IMR-90 (cell line): ENCODE measurements at regions not wholly inside any gene's neighbourhood (a gene's known extent, or its start where the extent isn't known, plus 50 kb on each side); places are given as distances from the start of the nearest gene placed in this dataset.

Source experiments
- ATAC-seq: fragments of 200-7000 bp; cut with Tn5 transposase; 2 replicates; pipeline ENCODE4 v1.9.1; 2020; ENCODE audit warnings: low read depth, mild to moderate bottlenecking, moderate library complexity
- BruUV-seq: library from RNA; stranded (reverse); fragments of 400-500 nt; replicated peaks from 2 replicates; lab custom pipeline; 2021; lab: Mats Ljungman, UMichigan
- CTCF ChIA-PET: fragments of 300-600 bp; formaldehyde crosslinking; extraction: SDS; loops from one replicate; lab custom pipeline; 2021; ENCODE audit warnings: antibody characterized with exemption; lab: Yijun Ruan, JAX
- POLR2A ChIA-PET: fragments of 300-600 bp; sonication (Branson Sonifier 250); formaldehyde crosslinking; loops from one replicate; lab custom pipeline; 2022; ENCODE audit warnings: antibody characterized with exemption; ENCODE audit not compliant: unreplicated experiment; lab: Charles Lee
- DNase-seq: peaks from one replicate; pipeline ENCODE4 v3.0.0; 2013
- H2AFZ ChIP-seq: replicated peaks from 2 replicates; pipeline ENCODE3; 2013; ENCODE audit warnings: low read length, mild to moderate bottlenecking; ENCODE audit not compliant: poor library complexity
- H2AK5ac ChIP-seq: 2 replicates; pipeline ENCODE4 v1.6.1; 2013; ENCODE audit warnings: low read depth, low read length, inconsistent platforms
- H2AK9ac ChIP-seq: replicated peaks from 2 replicates; pipeline ENCODE3; 2013; ENCODE audit warnings: mild to moderate bottlenecking, low read depth, low read length, moderate library complexity; ENCODE audit not compliant: poor library complexity
- H2BK120ac ChIP-seq: 2 replicates; pipeline ENCODE4 v1.6.1; 2013; ENCODE audit warnings: low read depth, low read length, inconsistent platforms
- H2BK15ac ChIP-seq: 3 replicates; pipeline ENCODE4 v1.6.1; 2013; ENCODE audit warnings: low read depth, low read length, inconsistent platforms
- H2BK20ac ChIP-seq: 2 replicates; pipeline ENCODE4 v1.6.1; 2013; ENCODE audit warnings: low read depth, mild to moderate bottlenecking, inconsistent platforms, low read length, moderate library complexity
- H2BK5ac ChIP-seq: 2 replicates; pipeline ENCODE4 v1.6.1; 2013; ENCODE audit warnings: mild to moderate bottlenecking, low read depth, low read length, inconsistent platforms; ENCODE audit not compliant: poor library complexity, severe bottlenecking
- H3K14ac ChIP-seq: replicated peaks from 2 replicates; pipeline ENCODE4 v1.6.1; 2013; ENCODE audit warnings: low read depth, low read length, inconsistent platforms
- H3K18ac ChIP-seq: 2 replicates; pipeline ENCODE4 v1.6.1; 2013; ENCODE audit warnings: low read depth, low read length, control low read depth
- H3K23ac ChIP-seq: 2 replicates; pipeline ENCODE4 v1.6.1; 2013; ENCODE audit warnings: low read depth, low read length, inconsistent platforms
- H3K27ac ChIP-seq: 2 replicates; pipeline ENCODE4 v1.5.1; 2013; ENCODE audit warnings: mild to moderate bottlenecking, control low read depth, low read length; ENCODE audit not compliant: insufficient read depth
- H3K27me3 ChIP-seq: 2 replicates; pipeline ENCODE4 v1.6.1; 2013; ENCODE audit warnings: low read length; ENCODE audit not compliant: control insufficient read depth, insufficient read depth
- H3K36me3 ChIP-seq: 2 replicates; pipeline ENCODE4 v1.6.1; 2013; ENCODE audit warnings: low read length, mixed read lengths; ENCODE audit not compliant: control insufficient read depth, insufficient read depth
- H3K4ac ChIP-seq: 2 replicates; pipeline ENCODE4 v1.6.1; 2013; ENCODE audit warnings: low read depth, low read length, inconsistent platforms
- H3K4me1 ChIP-seq: 2 replicates; pipeline ENCODE4 v1.6.1; 2013; ENCODE audit warnings: low read length, mixed read lengths; ENCODE audit not compliant: control insufficient read depth, insufficient read depth
- H3K4me2 ChIP-seq: 2 replicates; pipeline ENCODE4 v1.6.1; 2013; ENCODE audit warnings: low read depth, mild to moderate bottlenecking, control low read depth, low read length, moderate library complexity
- H3K4me3 ChIP-seq: 2 replicates; pipeline ENCODE4 v1.5.1; 2013; ENCODE audit warnings: low read depth, mild to moderate bottlenecking, control low read depth, low read length, moderate library complexity; ENCODE audit not compliant: insufficient read depth
- H3K56ac ChIP-seq: 2 replicates; pipeline ENCODE4 v1.6.1; 2013; ENCODE audit warnings: low read length, inconsistent platforms; ENCODE audit not compliant: insufficient read depth; ENCODE audit errors: extremely low read depth
- H3K79me1 ChIP-seq, 2 experiments: 2 replicates each; pipeline ENCODE4 v1.6.1; 2013; ENCODE audit warnings: low read length in 2 of 2, inconsistent platforms in 1 of 2, low read depth in 1 of 2
- H3K9ac ChIP-seq: 2 replicates; pipeline ENCODE4 v1.6.1; 2013; ENCODE audit warnings: low read depth, low read length, control low read depth
- H3K9me1 ChIP-seq: 2 replicates; pipeline ENCODE4 v1.6.1; 2013; ENCODE audit warnings: low read length, inconsistent platforms; ENCODE audit not compliant: insufficient read depth
- H3K9me3 ChIP-seq: 2 replicates; pipeline ENCODE4 v1.6.1; 2013; ENCODE audit warnings: low read length; ENCODE audit not compliant: control insufficient read depth, insufficient read depth
- H4K20me1 ChIP-seq: 2 replicates; pipeline ENCODE4 v1.6.1; 2013; ENCODE audit warnings: low read length, inconsistent platforms; ENCODE audit not compliant: insufficient read depth
- H4K5ac ChIP-seq: 2 replicates; pipeline ENCODE4 v1.6.1; 2013; ENCODE audit warnings: mild to moderate bottlenecking, low read depth, low read length, control low read depth
- H4K8ac ChIP-seq, 2 experiments: 2 replicates each; pipeline ENCODE4 v1.6.1; 2013; ENCODE audit warnings: low read depth in 2 of 2, low read length in 2 of 2, control low read depth in 1 of 2, inconsistent platforms in 1 of 2
- H4K91ac ChIP-seq: 2 replicates; pipeline ENCODE4 v1.6.1; 2013; ENCODE audit warnings: low read depth, low read length, inconsistent platforms; ENCODE audit not compliant: insufficient read depth
- BHLHE40 ChIP-seq: fragments of 150-350 bp; IDR thresholded peaks from 2 replicates; pipeline ENCODE4 v1.6.1; 2016; ENCODE audit warnings: mild to moderate bottlenecking, low read depth, low read length
- CHD1 ChIP-seq: IDR thresholded peaks from 2 replicates; pipeline ENCODE4 v1.6.1; 2012; ENCODE audit warnings: low read depth, low read length, improper control_type of control experiment
- FOS ChIP-seq: fragments of 150-350 bp; IDR thresholded peaks from 2 replicates; pipeline ENCODE4 v1.6.1; 2016; ENCODE audit warnings: low read depth, low read length
- MAFK ChIP-seq: IDR thresholded peaks from 2 replicates; pipeline ENCODE4 v1.6.1; 2012; ENCODE audit warnings: low read depth, low read length, improper control_type of control experiment
- MAZ ChIP-seq: IDR thresholded peaks from 2 replicates; pipeline ENCODE4 v1.6.1; 2012; ENCODE audit warnings: low read depth, mild to moderate bottlenecking, low read length, improper control_type of control experiment, moderate library complexity, borderline replicate concordance
- POLR2A ChIP-seq: IDR thresholded peaks from 2 replicates; pipeline ENCODE4 v1.6.1; 2012; ENCODE audit warnings: mild to moderate bottlenecking, low read depth, low read length
- RAD21 ChIP-seq: IDR thresholded peaks from 2 replicates; pipeline ENCODE4 v1.6.1; 2012; ENCODE audit warnings: low read length, improper control_type of control experiment
- RCOR1 ChIP-seq: IDR thresholded peaks from 2 replicates; pipeline ENCODE4 v1.6.1; 2012; ENCODE audit warnings: mild to moderate bottlenecking, low read length, improper control_type of control experiment; ENCODE audit not compliant: insufficient replicate concordance
- RFX5 ChIP-seq: IDR thresholded peaks from 2 replicates; pipeline ENCODE4 v1.8.0; 2012; ENCODE audit warnings: low read depth, mild to moderate bottlenecking, low read length, moderate library complexity
- SMC3 ChIP-seq: fragments of 150-350 bp; IDR thresholded peaks from 2 replicates; pipeline ENCODE4 v1.6.1; 2016; ENCODE audit warnings: low read depth, mild to moderate bottlenecking, antibody characterized with exemption, low read length, moderate library complexity
- dilution Hi-C: fragments of 300-500 bp; cut with HindIII; formaldehyde crosslinking; loops from one replicate; pipeline ENCODE4 v1.14.3; 2018; ENCODE audit warnings: low sequenced_read_pairs; ENCODE audit not compliant: unreplicated experiment
- in situ Hi-C: fragments of 300-500 bp; cut with MboI; formaldehyde crosslinking; loops from 3 replicates; pipeline ENCODE4 v1.14.3; 2019; ENCODE audit warnings: low sequenced_read_pairs, inconsistent platforms, mixed read lengths
- intact Hi-C: fragments of 100-400 bp; cut with micrococcal nuclease; formaldehyde crosslinking; loops from 2 replicates; pipeline ENCODE4 v1.10.0; 2022

GRCh38 chr6:148649454-148649963 is 97.3 kb upstream of the UST start:
- no peak overlapping the region for H4K8ac ChIP-seq
- no peak overlapping the region for H2BK15ac ChIP-seq
- no peak overlapping the region for H2AK9ac ChIP-seq
- no peak overlapping the region for H3K56ac ChIP-seq
- H2BK20ac ChIP-seq: no peak overlapping the region
- POLR2A ChIA-PET: no interaction called here
- H4K5ac ChIP-seq: no peak overlapping the region
- no peaks in the 10 kb centered on the region for H3K4me1 ChIP-seq
- no peak overlapping the region for H3K23ac ChIP-seq
- in situ Hi-C loops (no loop called here), intact Hi-C loops (no loop called here), dilution Hi-C loops (no loop called here)
- CTCF ChIA-PET: no interaction called here
- no peak overlapping the region for H3K14ac ChIP-seq
- H3K79me1 ChIP-seq: no peaks in the 10 kb centered on the region
- H2AFZ ChIP-seq: no peak overlapping the region
- H3K4ac ChIP-seq: no peak overlapping the region
- no peak overlapping the region for H4K91ac ChIP-seq
- H3K18ac ChIP-seq: no peak overlapping the region
- ATAC-seq: no peak
- no peak overlapping the region for H3K9ac ChIP-seq
- no peak for TF ChIP-seq MAZ
- no peak for TF ChIP-seq BHLHE40
- TF ChIP-seq FOS: no peak
- no peak for TF ChIP-seq RAD21
- no peak for TF ChIP-seq RFX5
- TF ChIP-seq CHD1: no peak
- no peak for TF ChIP-seq POLR2A
- no peak for TF ChIP-seq SMC3
- TF ChIP-seq RCOR1: no peak
- TF ChIP-seq MAFK: no peak
- H3K27ac ChIP-seq: no peak overlapping the region
- H3K27me3 ChIP-seq: no peaks in the 10 kb centered on the region; the same call in 1 of the 2 replicates
- H3K36me3 ChIP-seq: no peaks in the 10 kb centered on the region
- no peak overlapping the region for H3K4me3 ChIP-seq
- H3K9me3 ChIP-seq: peaks cover 16% of the 10 kb centered on the region
- H3K4me2 ChIP-seq: no peak overlapping the region
- BruUV-seq: no TSS peak
- no peak overlapping the region for H2BK120ac ChIP-seq
- DNase-seq: no peak
- no peaks in the 10 kb centered on the region for H3K9me1 ChIP-seq
- H2BK5ac ChIP-seq: no peak overlapping the region
- no peaks in the 10 kb centered on the region for H4K20me1 ChIP-seq
- H2AK5ac ChIP-seq: no peak overlapping the region
